WTC11 (cell line): ENCODE measurements at regions not wholly inside any gene's neighbourhood (a gene's known extent, or its start where the extent isn't known, plus 50 kb on each side); places are given as distances from the start of the nearest gene placed in this dataset.
"Not testable (repeated sequence)": the region's sequence is repeated elsewhere in the genome, so short reads cannot be mapped to it uniquely, and the experiment has no call there.

Experiments
- ATAC-seq: fragments of 200-7000 bp; cut with Tn5 transposase; 2 replicates; pipeline ENCODE4 v1.10.0; 2021; ENCODE audit warnings: mild to moderate bottlenecking, moderate library complexity
- CTCF ChIA-PET: fragments of 300-600 bp; sonication (Branson Sonifier 250); formaldehyde crosslinking; loops from one replicate; lab custom pipeline; 2021; ENCODE audit warnings: antibody characterized with exemption; lab: Charles Lee
- POLR2A ChIA-PET: fragments of 350-600 bp; sonication (Branson Sonifier 250); formaldehyde crosslinking; loops from one replicate; lab custom pipeline; 2021; ENCODE audit warnings: antibody characterized with exemption; lab: Charles Lee
- DNase-seq: peaks from one replicate; pipeline ENCODE4 v3.0.0; 2021; ENCODE audit warnings: low spot score
- H3K27ac Mint-ChIP-seq: 2 replicates; pipeline ENCODE4 v1.8.0; 2021; ENCODE audit warnings: mixed read lengths
- H3K27me3 Mint-ChIP-seq: 2 replicates; pipeline ENCODE4 v1.8.0; 2021; ENCODE audit warnings: low read depth, mild to moderate bottlenecking, moderate library complexity, mixed read lengths
- H3K36me3 Mint-ChIP-seq: 2 replicates; pipeline ENCODE4 v1.8.0; 2021; ENCODE audit warnings: mixed read lengths
- H3K4me1 Mint-ChIP-seq: 2 replicates; pipeline ENCODE4 v1.8.0; 2022; ENCODE audit warnings: mixed read lengths
- H3K4me3 Mint-ChIP-seq: 2 replicates; pipeline ENCODE4 v1.8.0; 2021; ENCODE audit warnings: mild to moderate bottlenecking, moderate library complexity, mixed read lengths
- H3K9me3 Mint-ChIP-seq: 2 replicates; pipeline ENCODE4 v1.8.0; 2021; ENCODE audit warnings: mixed read lengths
- AR ChIP-seq: fragments of 250-450 bp; sonication (Bioruptor Pico); IDR thresholded peaks from 2 replicates; pipeline ENCODE4 v1.9.0; 2021; ENCODE audit warnings: mild to moderate bottlenecking
- GTF2I ChIP-seq: fragments of 250-450 bp; sonication (Bioruptor Pico); conservative IDR thresholded peaks from 2 replicates; pipeline ENCODE4 v1.4.0; 2021; ENCODE audit warnings: mild to moderate bottlenecking
- JAZF1 ChIP-seq: fragments of 250-450 bp; sonication (Bioruptor Pico); IDR thresholded peaks from 2 replicates; pipeline ENCODE4 v1.9.0; 2021; ENCODE audit warnings: moderate library complexity, mild to moderate bottlenecking, inconsistent platforms
- JUN ChIP-seq: sonication (generic); formaldehyde crosslinking; IDR thresholded peaks from 2 replicates; pipeline ENCODE4 v1.8.0; 2023; ENCODE audit warnings: mild to moderate bottlenecking, missing genetic modification reagents
- MLX ChIP-seq: sonication (generic); formaldehyde crosslinking; IDR thresholded peaks from 2 replicates; pipeline ENCODE4 v1.8.1; 2023; ENCODE audit warnings: mild to moderate bottlenecking, missing genetic modification reagents, moderate library complexity
- PRDM15 ChIP-seq: sonication (generic); formaldehyde crosslinking; IDR thresholded peaks from 2 replicates; pipeline ENCODE4 v1.8.0; 2022; ENCODE audit warnings: missing genetic modification reagents
- STAT6 ChIP-seq: sonication (generic); formaldehyde crosslinking; conservative IDR thresholded peaks from 2 replicates; pipeline ENCODE4 v1.8.1; 2023; ENCODE audit warnings: mild to moderate bottlenecking, low read depth, missing genetic modification reagents, moderate library complexity
- TEAD4 ChIP-seq: sonication (generic); formaldehyde crosslinking; IDR thresholded peaks from 2 replicates; pipeline ENCODE4 v1.8.0; 2022; ENCODE audit warnings: mild to moderate bottlenecking, missing genetic modification reagents
- ZNF138 ChIP-seq: sonication (generic); formaldehyde crosslinking; conservative IDR thresholded peaks from 2 replicates; pipeline ENCODE4 v1.8.1; 2022; ENCODE audit warnings: mild to moderate bottlenecking, moderate library complexity, missing genetic modification reagents
- ZNF317 ChIP-seq: sonication (generic); formaldehyde crosslinking; IDR thresholded peaks from 2 replicates; pipeline ENCODE4 v1.8.1; 2023; ENCODE audit warnings: low read depth, mild to moderate bottlenecking, moderate library complexity, missing genetic modification reagents, borderline replicate concordance
- TF ChIP-seq, protein P1 (sequence below): sonication (generic); formaldehyde crosslinking; IDR thresholded peaks from 2 replicates; pipeline ENCODE4 v1.8.1; 2022; ENCODE audit warnings: low read depth, mild to moderate bottlenecking, moderate library complexity, missing genetic modification reagents, borderline replicate concordance
- TF ChIP-seq, protein P2 (sequence below): sonication (generic); formaldehyde crosslinking; IDR thresholded peaks from 2 replicates; pipeline ENCODE4 v1.8.0; 2022; ENCODE audit warnings: mild to moderate bottlenecking, missing genetic modification reagents
- TF ChIP-seq, protein P3 (sequence below): sonication (generic); formaldehyde crosslinking; IDR thresholded peaks from 2 replicates; pipeline ENCODE4 v1.8.1; 2023; ENCODE audit warnings: mild to moderate bottlenecking, missing genetic modification reagents, borderline replicate concordance

DNA sequence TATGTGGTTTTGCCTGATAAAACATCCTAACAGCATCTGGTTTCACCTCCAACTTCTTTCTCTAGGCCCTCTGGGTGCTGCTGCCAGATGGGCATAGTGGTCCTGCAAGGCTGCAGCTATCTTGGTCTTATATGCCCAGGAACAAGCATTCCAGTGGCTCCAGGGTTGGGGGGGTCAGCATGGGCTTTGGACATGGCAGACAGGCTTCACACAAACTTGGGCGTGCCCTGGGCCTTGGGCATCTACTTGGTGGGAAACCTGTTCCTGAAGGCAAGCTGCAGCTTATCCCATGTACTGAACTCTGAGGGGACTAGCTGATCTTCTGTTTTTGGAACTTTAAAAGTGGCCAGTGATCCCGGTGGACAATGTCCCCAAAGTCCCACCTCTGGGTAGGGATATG is 54.9 kb upstream of the ZNF678 start:
- CTCF ChIA-PET, result no interaction called here
- H3K4me1 Mint-ChIP-seq, result no peaks in the 10 kb centered on the region
- TF ChIP-seq GTF2I (CRISPR knock-in tag) (no peak), AR (CRISPR knock-in tag) (no peak), JAZF1 (CRISPR knock-in tag) (no peak), MLX (CRISPR knock-in tag) (no peak), STAT6 (CRISPR knock-in tag) (no peak), PRDM15 (no peak), ZNF138 (CRISPR knock-in tag) (no peak), JUN (no peak), ZNF317 (CRISPR knock-in tag) (no peak), TEAD4 (no peak)
- TF ChIP-seq, protein P1, sequence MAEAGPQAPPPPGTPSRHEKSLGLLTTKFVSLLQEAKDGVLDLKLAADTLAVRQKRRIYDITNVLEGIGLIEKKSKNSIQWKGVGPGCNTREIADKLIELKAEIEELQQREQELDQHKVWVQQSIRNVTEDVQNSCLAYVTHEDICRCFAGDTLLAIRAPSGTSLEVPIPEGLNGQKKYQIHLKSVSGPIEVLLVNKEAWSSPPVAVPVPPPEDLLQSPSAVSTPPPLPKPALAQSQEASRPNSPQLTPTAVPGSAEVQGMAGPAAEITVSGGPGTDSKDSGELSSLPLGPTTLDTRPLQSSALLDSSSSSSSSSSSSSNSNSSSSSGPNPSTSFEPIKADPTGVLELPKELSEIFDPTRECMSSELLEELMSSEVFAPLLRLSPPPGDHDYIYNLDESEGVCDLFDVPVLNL, result no peak
- TF ChIP-seq, protein P2, sequence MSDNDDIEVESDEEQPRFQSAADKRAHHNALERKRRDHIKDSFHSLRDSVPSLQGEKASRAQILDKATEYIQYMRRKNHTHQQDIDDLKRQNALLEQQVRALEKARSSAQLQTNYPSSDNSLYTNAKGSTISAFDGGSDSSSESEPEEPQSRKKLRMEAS (CRISPR knock-in tag), result no peak
- TF ChIP-seq, protein P3, sequence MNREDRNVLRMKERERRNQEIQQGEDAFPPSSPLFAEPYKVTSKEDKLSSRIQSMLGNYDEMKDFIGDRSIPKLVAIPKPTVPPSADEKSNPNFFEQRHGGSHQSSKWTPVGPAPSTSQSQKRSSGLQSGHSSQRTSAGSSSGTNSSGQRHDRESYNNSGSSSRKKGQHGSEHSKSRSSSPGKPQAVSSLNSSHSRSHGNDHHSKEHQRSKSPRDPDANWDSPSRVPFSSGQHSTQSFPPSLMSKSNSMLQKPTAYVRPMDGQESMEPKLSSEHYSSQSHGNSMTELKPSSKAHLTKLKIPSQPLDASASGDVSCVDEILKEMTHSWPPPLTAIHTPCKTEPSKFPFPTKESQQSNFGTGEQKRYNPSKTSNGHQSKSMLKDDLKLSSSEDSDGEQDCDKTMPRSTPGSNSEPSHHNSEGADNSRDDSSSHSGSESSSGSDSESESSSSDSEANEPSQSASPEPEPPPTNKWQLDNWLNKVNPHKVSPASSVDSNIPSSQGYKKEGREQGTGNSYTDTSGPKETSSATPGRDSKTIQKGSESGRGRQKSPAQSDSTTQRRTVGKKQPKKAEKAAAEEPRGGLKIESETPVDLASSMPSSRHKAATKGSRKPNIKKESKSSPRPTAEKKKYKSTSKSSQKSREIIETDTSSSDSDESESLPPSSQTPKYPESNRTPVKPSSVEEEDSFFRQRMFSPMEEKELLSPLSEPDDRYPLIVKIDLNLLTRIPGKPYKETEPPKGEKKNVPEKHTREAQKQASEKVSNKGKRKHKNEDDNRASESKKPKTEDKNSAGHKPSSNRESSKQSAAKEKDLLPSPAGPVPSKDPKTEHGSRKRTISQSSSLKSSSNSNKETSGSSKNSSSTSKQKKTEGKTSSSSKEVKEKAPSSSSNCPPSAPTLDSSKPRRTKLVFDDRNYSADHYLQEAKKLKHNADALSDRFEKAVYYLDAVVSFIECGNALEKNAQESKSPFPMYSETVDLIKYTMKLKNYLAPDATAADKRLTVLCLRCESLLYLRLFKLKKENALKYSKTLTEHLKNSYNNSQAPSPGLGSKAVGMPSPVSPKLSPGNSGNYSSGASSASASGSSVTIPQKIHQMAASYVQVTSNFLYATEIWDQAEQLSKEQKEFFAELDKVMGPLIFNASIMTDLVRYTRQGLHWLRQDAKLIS (CRISPR knock-in tag), result no peak

DNA sequence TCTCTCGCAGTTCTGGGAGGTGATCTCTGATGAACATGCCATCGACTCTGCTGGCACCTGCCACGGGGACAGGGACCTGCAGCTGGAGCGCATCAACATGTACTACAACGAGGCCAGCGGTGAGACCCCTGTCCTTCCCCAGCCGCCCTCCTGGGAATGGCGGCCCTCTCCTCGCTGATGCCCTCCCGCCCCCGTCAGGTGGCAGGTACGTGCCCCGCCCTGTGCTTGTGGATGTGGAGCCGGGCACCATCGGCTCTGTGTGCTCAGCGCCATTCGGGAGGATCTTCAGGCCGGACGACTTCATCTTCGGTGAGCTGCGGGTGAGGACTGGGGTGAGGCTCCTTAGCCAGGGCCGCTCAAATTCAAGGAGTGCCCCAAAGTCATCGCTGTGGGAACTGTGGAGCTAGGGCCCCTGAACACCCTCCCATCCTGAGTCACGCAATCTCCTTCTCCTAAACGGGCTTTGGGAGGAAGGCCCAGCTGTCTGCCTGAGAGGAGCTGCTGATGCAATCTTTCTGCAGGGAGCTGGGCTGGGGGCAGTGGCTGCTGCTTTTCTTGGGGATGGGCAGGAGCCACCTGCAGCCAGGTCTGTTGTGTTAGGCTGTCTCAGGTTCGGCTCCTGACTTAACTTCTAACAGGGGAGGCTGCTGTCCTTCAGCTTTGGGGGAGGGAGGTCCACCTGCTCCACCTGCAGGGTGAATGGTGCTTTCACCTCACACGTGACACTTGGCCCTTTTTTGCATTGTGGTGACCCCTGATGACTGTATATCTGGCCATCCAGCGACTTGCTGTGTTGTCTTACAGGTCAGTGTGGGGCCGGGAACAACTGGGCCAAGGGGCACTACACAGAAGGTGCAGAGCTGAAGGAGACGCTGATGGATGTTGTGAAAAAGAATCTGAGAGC is 56.6 kb upstream of the ZNF678 start:
- peak; percentile 72 for ATAC-seq
- H3K36me3 Mint-ChIP-seq, H3K27me3 Mint-ChIP-seq, H3K27ac Mint-ChIP-seq, H3K4me3 Mint-ChIP-seq, H3K4me1 Mint-ChIP-seq, CTCF ChIA-PET, H3K9me3 Mint-ChIP-seq, DNase-seq, POLR2A ChIA-PET: not testable (repeated sequence)

More for the DNA sequence above, 54.9 kb upstream of the ZNF678 start:
- H3K27me3 Mint-ChIP-seq, result no peaks in the 10 kb centered on the region; the same call in 1 of the 2 replicates
- no peak overlapping the region for H3K4me3 Mint-ChIP-seq
- ATAC-seq (no peak), DNase-seq (no peak)
- POLR2A ChIA-PET, result no interaction called here
- no peaks in the 10 kb centered on the region for H3K36me3 Mint-ChIP-seq
- H3K27ac Mint-ChIP-seq, result no peak overlapping the region
- H3K9me3 Mint-ChIP-seq, result no peaks in the 10 kb centered on the region

DNA sequence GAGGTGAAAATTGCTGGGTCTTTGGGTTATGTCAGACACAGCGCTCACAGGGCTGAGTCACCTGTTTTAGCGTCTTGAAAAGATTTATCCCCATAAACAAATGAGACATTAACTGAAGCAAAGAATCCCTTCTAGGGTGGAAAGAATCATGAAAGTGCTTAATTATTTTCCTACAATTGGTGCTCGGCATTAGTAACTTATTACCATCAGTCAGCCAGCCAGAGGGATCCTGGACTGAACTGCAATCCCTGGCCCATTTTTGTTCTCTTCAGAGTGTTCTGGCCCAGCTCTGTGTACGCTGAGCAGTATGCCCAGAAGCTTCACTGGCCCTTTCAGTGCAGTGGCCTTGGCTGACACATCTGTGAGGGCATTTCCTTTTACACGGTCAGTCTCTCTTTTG is 67.3 kb upstream of the ZNF678 start:
- DNase-seq, H3K36me3 Mint-ChIP-seq, H3K9me3 Mint-ChIP-seq, H3K27me3 Mint-ChIP-seq, H3K4me1 Mint-ChIP-seq, H3K27ac Mint-ChIP-seq, ATAC-seq, CTCF ChIA-PET, H3K4me3 Mint-ChIP-seq, POLR2A ChIA-PET: not testable (repeated sequence)
